Upper lobe of left lung (tissue), 6 donors: ENCODE measurements at regions not wholly inside any gene's neighbourhood (a gene's known extent, or its start where the extent isn't known, plus 50 kb on each side); places are given as distances from the start of the nearest gene placed in this dataset.

ENCODE experiments used
- ATAC-seq, 2 donors: fragments of 200-7000 bp; cut with Tn5 transposase; one replicate each; pipeline ENCODE4 v1.9.1; 2022; ENCODE audit warnings: mild to moderate bottlenecking in 2 of 2, moderate library complexity in 2 of 2; ENCODE audit not compliant: low FRiP score in 2 of 2
- DNase-seq, 2 donors: peaks; one replicate each; pipeline ENCODE4 v3.0.0-alpha.2; 2019 to 2020
- H3K27ac ChIP-seq, 4 donors: fragments of 200-600 bp; sonication (generic); one replicate each; pipeline ENCODE4 v1.5.1; 2016 to 2019
- H3K27me3 ChIP-seq, 4 donors: fragments of 200-600 bp; sonication (generic); one replicate each; pipeline ENCODE4 v1.5.1; 2017 to 2019
- H3K36me3 ChIP-seq, 4 donors: fragments of 200-600 bp; sonication (generic); one replicate each; pipeline ENCODE4 v1.5.1; 2016 to 2019
- H3K4me1 ChIP-seq, 4 donors: fragments of 200-600 bp; sonication (generic); one replicate each; pipeline ENCODE4 v1.5.1; 2018 to 2019
- H3K4me3 ChIP-seq, 4 donors: fragments of 200-600 bp; sonication (generic); one replicate each; pipeline ENCODE4 v1.5.1; 2017 to 2019; ENCODE audit warnings: mild to moderate bottlenecking in 2 of 4, moderate library complexity in 1 of 4
- H3K9me3 ChIP-seq, 4 donors: fragments of 200-600 bp; sonication (generic); one replicate each; pipeline ENCODE4 v1.5.1; 2018 to 2019
- EP300 ChIP-seq, 4 donors: sonication (generic); formaldehyde crosslinking; IDR thresholded peaks; one replicate each; pipeline ENCODE4 v1.5.1; 2017; ENCODE audit warnings: antibody characterized with exemption in 4 of 4, control low read depth in 2 of 4
- POLR2A ChIP-seq, 4 donors: fragments of 450-650 bp; IDR thresholded peaks; one replicate each; pipeline ENCODE4 v1.5.1; 2016 to 2017; ENCODE audit warnings: antibody characterized with exemption in 4 of 4, mild to moderate bottlenecking in 2 of 4
- POLR2AphosphoS5 ChIP-seq, 2 donors: sonication (generic); formaldehyde crosslinking; IDR thresholded peaks; one replicate each; pipeline ENCODE4 v1.5.1; 2017; ENCODE audit warnings: antibody characterized with exemption in 2 of 2
- WGBS, 2 donors: methylation state at CpG; one replicate each; pipeline ENCODE4 v1.1.5; 2017 to 2018; 5-methylcytosine and 5-hydroxymethylcytosine counted together
- TF ChIP-seq, protein P1 (sequence below), 6 experiments: fragments of 450-650 bp in 4 of 6; fragments of 200-600 bp in 2 of 6; sonication (generic) in 2 of 6; IDR thresholded peaks; one replicate each; pipeline ENCODE4 v1.5.1; 2016 to 2019; ENCODE audit warnings: antibody characterized with exemption in 6 of 6
- donor health status: DM: no; HTN: no; CAD: no; lungs with moderate emphysema.
- donor health status: DM: no; HTN: yes; CAD: no; lungs with severe emphysema.

DNA sequence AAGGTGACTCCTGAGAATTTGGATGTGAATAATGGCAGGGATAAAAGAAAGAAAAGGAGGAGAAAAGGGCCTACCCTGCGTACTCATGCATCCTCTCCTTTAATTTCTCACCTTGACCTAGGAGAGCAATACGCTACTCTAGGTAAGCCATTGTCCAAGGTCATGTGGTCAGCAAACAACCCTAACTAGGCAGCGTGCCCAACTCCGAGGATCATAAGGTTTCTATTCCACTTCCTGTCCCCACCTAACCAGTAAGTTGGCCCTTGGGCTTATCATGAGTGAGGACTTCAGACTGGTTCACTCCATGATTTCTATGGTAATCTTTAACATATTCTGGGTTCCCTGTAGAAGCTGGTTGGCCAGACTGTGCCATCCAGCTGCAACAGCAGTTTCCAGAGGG lies 315.1 kb upstream of the CCL2 start:
- TF ChIP-seq EP300 (IDR thresholded peaks at IDR 0.05) (no peak), POLR2A (IDR thresholded peaks at IDR 0.05) (no peak), POLR2AphosphoS5 (IDR thresholded peaks at IDR 0.05) (no peak)
- TF ChIP-seq, protein P1, sequence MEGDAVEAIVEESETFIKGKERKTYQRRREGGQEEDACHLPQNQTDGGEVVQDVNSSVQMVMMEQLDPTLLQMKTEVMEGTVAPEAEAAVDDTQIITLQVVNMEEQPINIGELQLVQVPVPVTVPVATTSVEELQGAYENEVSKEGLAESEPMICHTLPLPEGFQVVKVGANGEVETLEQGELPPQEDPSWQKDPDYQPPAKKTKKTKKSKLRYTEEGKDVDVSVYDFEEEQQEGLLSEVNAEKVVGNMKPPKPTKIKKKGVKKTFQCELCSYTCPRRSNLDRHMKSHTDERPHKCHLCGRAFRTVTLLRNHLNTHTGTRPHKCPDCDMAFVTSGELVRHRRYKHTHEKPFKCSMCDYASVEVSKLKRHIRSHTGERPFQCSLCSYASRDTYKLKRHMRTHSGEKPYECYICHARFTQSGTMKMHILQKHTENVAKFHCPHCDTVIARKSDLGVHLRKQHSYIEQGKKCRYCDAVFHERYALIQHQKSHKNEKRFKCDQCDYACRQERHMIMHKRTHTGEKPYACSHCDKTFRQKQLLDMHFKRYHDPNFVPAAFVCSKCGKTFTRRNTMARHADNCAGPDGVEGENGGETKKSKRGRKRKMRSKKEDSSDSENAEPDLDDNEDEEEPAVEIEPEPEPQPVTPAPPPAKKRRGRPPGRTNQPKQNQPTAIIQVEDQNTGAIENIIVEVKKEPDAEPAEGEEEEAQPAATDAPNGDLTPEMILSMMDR (IDR thresholded peaks at IDR 0.05) = no peak
- ATAC-seq = no peak
- no peak overlapping the region for H3K27ac ChIP-seq
- no peak for DNase-seq
- no peaks in the 10 kb centered on the region for H3K36me3 ChIP-seq
- no peak overlapping the region for H3K4me3 ChIP-seq
- H3K9me3 ChIP-seq = no peaks in the 10 kb centered on the region
- WGBS, 2 donors = 86 to 91% methylated on average over 4 of the region's 4 CpGs
- H3K27me3 ChIP-seq = no peaks in the 10 kb centered on the region
- H3K4me1 ChIP-seq = no peaks in the 10 kb centered on the region

DNA sequence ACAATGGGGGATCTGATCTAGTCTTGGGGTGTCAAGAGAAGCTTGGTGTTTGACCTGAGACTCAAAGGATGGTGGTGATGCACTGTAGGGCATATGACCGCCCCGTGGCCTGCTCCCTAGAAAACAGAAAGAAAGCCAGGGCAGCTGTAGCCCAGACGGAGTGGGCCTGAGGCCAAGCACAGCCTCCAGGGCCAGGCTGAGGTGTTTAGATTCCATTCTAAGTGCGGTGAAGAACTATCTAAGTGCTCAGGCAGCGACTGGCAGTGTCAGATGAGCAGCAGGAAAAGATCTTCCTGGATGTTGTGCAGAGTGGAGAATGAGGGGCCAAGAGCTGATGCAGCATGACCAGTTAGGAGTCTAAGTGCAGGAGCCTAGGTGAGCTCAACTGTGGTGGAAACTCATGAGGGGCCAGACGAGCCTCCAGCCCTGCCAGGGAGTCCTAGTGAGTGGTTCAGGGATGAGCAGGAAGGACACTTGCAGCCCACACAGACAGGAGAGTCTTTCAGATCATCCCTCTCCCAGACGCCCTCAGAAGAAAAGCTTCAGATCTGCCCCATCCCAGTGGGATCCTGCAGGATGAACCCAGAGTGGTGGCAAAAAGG lies 314.2 kb upstream of the CCL2 start:
- H3K27ac ChIP-seq = no peak overlapping the region
- H3K36me3 ChIP-seq = no peaks in the 10 kb centered on the region
- TF ChIP-seq, protein P1 (IDR thresholded peaks at IDR 0.05) = no peak
- TF ChIP-seq POLR2AphosphoS5 (IDR thresholded peaks at IDR 0.05) (no peak), EP300 (IDR thresholded peaks at IDR 0.05) (no peak), POLR2A (IDR thresholded peaks at IDR 0.05) (no peak)
- H3K4me1 ChIP-seq = no peaks in the 10 kb centered on the region
- no peak overlapping the region for H3K4me3 ChIP-seq
- 69 to 70% methylated on average over 7 of the region's 7 CpGs for WGBS, 2 donors
- H3K27me3 ChIP-seq = no peaks in the 10 kb centered on the region
- ATAC-seq (no peak), DNase-seq (no peak)
- no peaks in the 10 kb centered on the region for H3K9me3 ChIP-seq

DNA sequence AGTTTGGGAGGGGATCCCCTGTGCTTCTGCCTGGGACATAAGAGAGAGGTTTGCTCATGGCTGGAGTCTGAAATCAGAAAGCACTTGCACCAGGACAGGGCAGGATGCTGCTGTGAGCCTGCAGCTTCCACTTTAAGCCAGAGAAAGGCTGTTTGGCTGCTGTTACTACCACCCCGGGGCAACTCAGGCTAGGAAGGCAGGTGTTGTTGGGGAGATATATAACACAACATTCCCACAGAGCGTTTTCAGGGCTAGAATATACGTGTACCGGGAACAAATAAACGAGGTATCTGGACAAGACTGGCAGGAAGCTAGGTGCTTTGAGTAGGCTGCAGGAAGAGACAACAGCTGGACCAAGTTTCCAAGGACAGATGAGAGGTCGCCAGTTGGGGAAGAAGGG lies 313.3 kb upstream of the CCL2 start:
- TF ChIP-seq, protein P1 (IDR thresholded peaks at IDR 0.05) = no peak
- no peak for TF ChIP-seq POLR2AphosphoS5 (IDR thresholded peaks at IDR 0.05)
- no peak for TF ChIP-seq EP300 (IDR thresholded peaks at IDR 0.05)
- no peak for TF ChIP-seq POLR2A (IDR thresholded peaks at IDR 0.05)
- Histone ChIP-seq H3K4me3 (no peak overlapping the region), H3K4me1 (no peaks in the 10 kb centered on the region), H3K36me3 (no peaks in the 10 kb centered on the region), H3K27me3 (no peaks in the 10 kb centered on the region), H3K27ac (no peak overlapping the region), H3K9me3 (no peaks in the 10 kb centered on the region)
- no peak for ATAC-seq
- 72 to 78% methylated on average over 6 of the region's 6 CpGs for WGBS, 2 donors
- DNase-seq = no peak

DNA sequence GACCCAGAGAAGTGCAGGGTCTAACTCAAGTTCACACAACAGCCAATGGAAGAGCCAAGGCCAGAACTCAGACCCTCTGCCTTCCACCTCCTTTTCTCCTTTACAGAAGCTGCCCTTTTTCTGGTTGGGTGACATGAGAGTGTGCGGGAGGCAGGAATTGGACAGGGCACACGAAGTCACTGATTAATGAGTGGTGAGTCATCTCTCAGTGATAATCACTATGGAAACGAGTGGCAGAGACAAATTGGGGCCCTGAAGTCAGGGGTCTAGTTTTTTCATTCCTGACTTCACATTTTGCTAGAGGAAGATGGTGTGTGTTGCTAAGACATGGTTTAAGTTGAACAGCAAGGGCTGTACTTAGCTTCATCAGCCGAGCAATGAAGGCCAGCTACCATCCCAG lies 312.7 kb upstream of the CCL2 start:
- Histone ChIP-seq H3K27ac (no peak overlapping the region), H3K36me3 (no peaks in the 10 kb centered on the region), H3K27me3 (no peaks in the 10 kb centered on the region), H3K9me3 (no peaks in the 10 kb centered on the region), H3K4me1 (no peaks in the 10 kb centered on the region), H3K4me3 (no peak overlapping the region)
- ATAC-seq = no peak
- no peak for DNase-seq
- TF ChIP-seq EP300 (IDR thresholded peaks at IDR 0.05) (no peak), POLR2A (IDR thresholded peaks at IDR 0.05) (no peak), POLR2AphosphoS5 (IDR thresholded peaks at IDR 0.05) (no peak)
- TF ChIP-seq, protein P1 (IDR thresholded peaks at IDR 0.05) = no peak
- WGBS, 2 donors = 33 to 41% methylated on average over 4 of the region's 4 CpGs

DNA sequence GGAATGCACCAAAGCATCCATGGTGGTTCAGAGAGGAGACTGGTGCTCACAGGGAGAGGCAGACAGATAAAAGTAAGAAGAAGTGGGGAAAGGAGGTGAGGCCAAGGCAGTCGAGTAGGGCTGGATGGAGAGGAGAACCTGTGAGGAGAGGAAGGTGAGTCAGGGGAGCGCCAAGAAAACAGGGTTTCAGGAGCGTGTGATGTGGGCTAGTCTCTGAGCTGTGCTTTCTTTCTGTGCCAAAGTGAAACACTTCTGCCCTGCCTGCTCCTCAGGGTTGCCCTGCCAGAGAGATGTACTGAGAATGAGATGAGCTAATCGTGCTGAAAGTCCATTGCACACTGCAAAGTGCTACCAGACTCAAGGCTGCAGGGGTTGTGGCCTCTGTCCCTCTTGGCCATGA lies 310.7 kb upstream of the CCL2 start:
- TF ChIP-seq EP300 (IDR thresholded peaks at IDR 0.05) = no peak
- TF ChIP-seq, protein P1 (IDR thresholded peaks at IDR 0.05) = no peak
- H3K4me3 ChIP-seq = no peak overlapping the region
- H3K4me1 ChIP-seq = no peaks in the 10 kb centered on the region
- ATAC-seq (no peak), DNase-seq (no peak)
- H3K27ac ChIP-seq = no peak overlapping the region
- no peaks in the 10 kb centered on the region for H3K9me3 ChIP-seq
- no peaks in the 10 kb centered on the region for H3K27me3 ChIP-seq
- WGBS, 2 donors = 67 to 74% methylated on average over 4 of the region's 4 CpGs
- no peaks in the 10 kb centered on the region for H3K36me3 ChIP-seq
